ENCODE measurements at regions not wholly inside any gene's neighbourhood (a gene's known extent, or its start where the extent isn't known, plus 50 kb on each side); places are given as distances from the start of the nearest gene placed in this dataset. TPM values are rescaled to one million over a fixed set of nuclear protein-coding genes. Genes with fewer than 3 reads are reported as not detected.
"Not testable (repeated sequence)": the region's sequence is repeated elsewhere in the genome, so short reads cannot be mapped to it uniquely, and the experiment has no call there.

DNA sequence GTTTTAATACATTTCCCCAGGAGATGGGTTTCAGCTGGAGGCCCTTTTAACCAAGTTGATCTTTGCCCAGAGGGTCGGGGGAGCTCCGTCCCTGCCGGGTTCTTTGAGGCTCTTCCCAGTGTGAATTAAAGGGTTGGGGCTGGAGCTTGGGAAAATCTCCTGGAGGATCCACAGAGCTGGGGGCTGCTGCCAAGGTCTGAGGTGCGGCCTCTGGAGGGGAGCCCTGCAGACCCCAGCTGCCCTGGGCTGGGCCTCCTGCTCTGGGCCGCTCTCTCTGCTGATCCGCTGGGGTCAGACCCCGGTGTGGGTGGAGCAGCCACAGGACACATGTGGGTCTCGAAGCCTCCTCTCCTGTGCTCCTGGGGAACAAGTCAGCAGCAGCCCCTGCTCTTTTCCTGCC lies 51.4 kb upstream of the SFSWAP start:
- not testable (repeated sequence) for H3K79me2 ChIP-seq (ENCODE audit: insufficient read depth, low read length); H4K20me1 ChIP-seq (ENCODE audit: insufficient read depth, low read length); H3K27ac ChIP-seq (ENCODE audit: low read depth, low read length); H2AFZ ChIP-seq (ENCODE audit: low read length); H3K4me1 ChIP-seq (ENCODE audit: insufficient read depth, low read length); H3K27me3 ChIP-seq (ENCODE audit: insufficient read depth, low read length); H3K9me3 ChIP-seq (ENCODE audit: low read depth, low read length); H3K36me3 ChIP-seq (ENCODE audit: insufficient read depth, low read length); H3K4me2 ChIP-seq (ENCODE audit: insufficient read depth, low read length); DNase-seq (ENCODE audit: insufficient read length, low spot score, missing footprints); H3K4me3 ChIP-seq (ENCODE audit: insufficient read depth, low read length)

DNA sequence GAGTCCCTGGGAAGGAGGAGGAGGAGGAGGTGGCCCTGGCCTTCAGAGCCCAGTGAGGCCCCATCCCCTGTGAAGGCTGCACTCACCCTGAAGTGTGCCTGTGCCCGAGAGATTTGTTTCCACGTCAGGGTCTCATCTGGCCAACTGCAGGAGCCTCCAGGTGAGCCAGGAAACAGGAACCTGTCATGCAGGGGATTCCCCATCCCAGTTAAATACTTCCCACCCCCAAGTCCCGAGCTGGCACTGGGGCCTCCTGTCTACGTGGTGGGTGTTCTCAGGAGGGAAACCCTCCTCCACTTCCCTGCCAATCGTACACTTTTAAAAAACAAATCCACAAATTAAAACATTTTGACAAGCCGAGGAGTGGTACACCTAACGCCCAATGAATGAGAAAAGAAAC lies 50.9 kb upstream of the SFSWAP start:
- H3K9me3 ChIP-seq (ENCODE audit: low read depth, low read length); H2AFZ ChIP-seq (ENCODE audit: low read length); H3K4me1 ChIP-seq (ENCODE audit: insufficient read depth, low read length); H3K27ac ChIP-seq (ENCODE audit: low read depth, low read length); H3K36me3 ChIP-seq (ENCODE audit: insufficient read depth, low read length); H3K27me3 ChIP-seq (ENCODE audit: insufficient read depth, low read length); H3K4me3 ChIP-seq (ENCODE audit: insufficient read depth, low read length); H3K4me2 ChIP-seq (ENCODE audit: insufficient read depth, low read length); H3K79me2 ChIP-seq (ENCODE audit: insufficient read depth, low read length); H4K20me1 ChIP-seq (ENCODE audit: insufficient read depth, low read length): not testable (repeated sequence)
- DNase-seq (ENCODE audit: insufficient read length, low spot score, missing footprints) = peak; percentile 27

GRCh38 chr12:131660401-131660800 lies 50.5 kb upstream of the SFSWAP start:
- not testable (repeated sequence) for H3K79me2 ChIP-seq (ENCODE audit: insufficient read depth, low read length); H3K36me3 ChIP-seq (ENCODE audit: insufficient read depth, low read length); H3K27me3 ChIP-seq (ENCODE audit: insufficient read depth, low read length); H3K9me3 ChIP-seq (ENCODE audit: low read depth, low read length); DNase-seq (ENCODE audit: insufficient read length, low spot score, missing footprints); H4K20me1 ChIP-seq (ENCODE audit: insufficient read depth, low read length); H3K4me2 ChIP-seq (ENCODE audit: insufficient read depth, low read length); H3K27ac ChIP-seq (ENCODE audit: low read depth, low read length); H3K4me1 ChIP-seq (ENCODE audit: insufficient read depth, low read length); H3K4me3 ChIP-seq (ENCODE audit: insufficient read depth, low read length); H2AFZ ChIP-seq (ENCODE audit: low read length)

Small RNA genes in the stretch of these regions (small RNA-seq; reads per million reads assigned to genes)
- not detected for gene AC140063.1
- not detected for gene RNA5SP376

Data from osteoblast (primary cell).